ENCODE measurements at regions not wholly inside any gene's neighbourhood (a gene's known extent, or its start where the extent isn't known, plus 50 kb on each side); places are given as distances from the start of the nearest gene placed in this dataset.

DNA sequence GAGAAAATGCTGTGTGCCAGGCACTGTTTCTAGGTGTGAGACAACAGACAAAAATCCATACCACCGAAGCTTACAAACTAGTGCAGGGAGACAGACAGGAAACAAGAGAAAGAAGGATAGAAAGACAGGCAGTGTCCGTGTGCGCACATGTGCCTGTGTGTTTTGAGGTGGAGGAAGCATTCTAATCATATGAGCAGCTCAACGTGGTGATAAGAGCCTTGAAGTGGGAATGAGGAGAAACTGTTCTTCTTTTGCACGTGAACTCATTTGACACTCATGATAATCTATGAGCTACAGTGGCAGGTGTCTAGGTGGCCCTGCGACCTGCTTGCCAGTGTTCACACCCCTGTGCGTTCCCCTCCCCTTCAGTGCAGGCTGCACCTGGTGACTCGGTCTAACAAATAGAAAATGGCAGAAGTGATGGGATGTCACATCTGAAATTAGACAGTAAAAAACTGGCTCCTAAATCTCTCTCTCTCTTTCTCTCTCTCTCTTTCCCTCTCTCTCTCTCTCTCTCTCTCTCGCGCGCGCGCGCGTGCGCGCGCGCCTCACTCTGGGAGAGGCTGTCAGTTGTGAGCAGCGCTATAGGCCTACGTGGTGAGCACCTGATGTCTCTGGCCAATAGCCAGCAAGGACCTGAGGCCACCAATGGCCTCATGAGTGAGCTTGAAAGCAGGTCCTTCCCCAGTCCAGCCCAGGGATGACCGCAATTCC, 74.8 kb downstream of the EN1 start:
- H3K4me3 ChIP-seq (ENCODE audit: control insufficient read depth, low read depth, low read length): no peak overlapping the region
- no peak for TF ChIP-seq CTCF (IDR thresholded peaks at IDR 0.05; ENCODE audit: control insufficient read depth, insufficient read depth, low read depth, low read length, missing control alignments)
- no peak for DNase-seq (ENCODE audit: low read depth)

GRCh38 chr2:118769707-118770400, 77.6 kb downstream of the EN1 start:
- no peak overlapping the region for H3K4me3 ChIP-seq (ENCODE audit: control insufficient read depth, low read depth, low read length)
- TF ChIP-seq CTCF (IDR thresholded peaks at IDR 0.05; ENCODE audit: control insufficient read depth, insufficient read depth, low read depth, low read length, missing control alignments): no peak
- DNase-seq (ENCODE audit: low read depth): no peak

DNA sequence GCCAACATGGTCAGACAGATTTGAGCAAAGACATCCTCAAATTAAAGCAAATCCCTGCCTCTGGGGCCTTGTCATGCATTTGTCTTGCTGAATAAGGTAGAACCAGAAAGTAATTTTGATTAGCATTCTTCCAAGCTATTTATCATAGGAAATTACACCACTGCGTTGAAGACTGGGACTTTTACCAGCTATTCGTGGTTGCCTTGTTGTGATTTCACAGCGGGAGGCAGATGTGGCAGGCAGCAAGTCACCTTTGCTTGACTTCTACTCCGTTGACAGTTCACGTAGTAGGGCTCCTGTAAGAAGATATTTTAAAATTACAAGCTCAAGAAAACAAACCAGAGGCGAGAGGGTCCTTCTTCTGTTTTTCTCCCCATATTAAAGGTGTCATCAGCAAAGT, 80.6 kb downstream of the EN1 start:
- no peak for DNase-seq (ENCODE audit: low read depth)
- H3K4me3 ChIP-seq (ENCODE audit: control insufficient read depth, low read depth, low read length): no peak overlapping the region
- no peak for TF ChIP-seq CTCF (IDR thresholded peaks at IDR 0.05; ENCODE audit: control insufficient read depth, insufficient read depth, low read depth, low read length, missing control alignments)

DNA sequence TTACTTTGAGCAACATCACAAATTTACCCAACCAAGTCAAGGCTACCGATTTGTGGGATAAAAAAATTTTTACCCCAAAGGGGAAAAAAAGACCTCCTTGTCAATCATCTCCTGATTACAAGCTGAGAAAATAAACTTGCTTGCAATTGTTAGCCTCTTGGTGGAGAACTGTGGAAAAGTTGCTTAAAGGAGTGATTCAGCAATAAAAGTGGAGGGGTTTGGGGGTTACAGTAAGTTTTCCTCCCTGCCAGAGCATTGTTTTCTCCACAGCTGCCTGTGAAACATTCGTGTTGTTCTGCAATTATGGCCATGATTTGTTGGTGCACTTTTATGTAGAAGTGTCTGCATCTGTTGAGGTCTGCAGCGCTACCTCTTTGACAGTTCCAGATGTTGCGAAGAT, 82.6 kb downstream of the EN1 start:
- no peak for DNase-seq (ENCODE audit: low read depth)
- TF ChIP-seq CTCF (IDR thresholded peaks at IDR 0.05; ENCODE audit: control insufficient read depth, insufficient read depth, low read depth, low read length, missing control alignments): no peak
- H3K4me3 ChIP-seq (ENCODE audit: control insufficient read depth, low read depth, low read length): no peak overlapping the region

DNA sequence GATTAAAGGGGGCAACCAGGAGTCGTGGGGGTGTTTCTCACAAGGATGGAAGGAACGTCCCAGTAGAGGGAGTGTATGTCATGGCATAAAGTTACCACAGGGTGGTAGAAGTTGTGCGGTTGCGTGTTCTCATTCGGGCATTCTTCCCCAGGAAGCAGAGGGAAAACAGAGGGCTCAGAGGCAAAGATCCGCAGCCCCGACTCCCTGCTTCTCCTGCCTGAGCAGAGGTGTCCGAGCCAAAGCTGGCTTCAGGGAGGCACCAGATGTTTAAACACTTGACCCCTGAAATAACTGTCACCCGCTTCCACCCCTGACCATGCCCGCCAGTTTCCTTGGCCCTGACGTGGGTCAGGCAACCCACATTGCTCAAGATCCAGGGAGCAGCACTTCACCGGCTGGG, 83.7 kb downstream of the EN1 start:
- H3K4me3 ChIP-seq (ENCODE audit: control insufficient read depth, low read depth, low read length): no peak overlapping the region
- DNase-seq (ENCODE audit: low read depth): no peak
- peak; percentile 41 for TF ChIP-seq CTCF (IDR thresholded peaks at IDR 0.05; ENCODE audit: control insufficient read depth, insufficient read depth, low read depth, low read length, missing control alignments)

- no peak for DNase-seq (ENCODE audit: low read depth)
- no peak overlapping the region for H3K4me3 ChIP-seq (ENCODE audit: control insufficient read depth, low read depth, low read length)
- TF ChIP-seq CTCF (IDR thresholded peaks at IDR 0.05; ENCODE audit: control insufficient read depth, insufficient read depth, low read depth, low read length, missing control alignments): no peak
Observed at GRCh38 chr2:118762290-118762689, 85.2 kb downstream of the EN1 start.

All from AG09309 (cell line).